GM19043 (cell line): ENCODE measurements at regions not wholly inside any gene's neighbourhood (a gene's known extent, or its start where the extent isn't known, plus 50 kb on each side); places are given as distances from the start of the nearest gene placed in this dataset.
A peak's percentile ranks its signal among the peaks of the same experiment; 100 is the strongest.
"Not testable (repeated sequence)": the region's sequence is repeated elsewhere in the genome, so short reads cannot be mapped to it uniquely, and the experiment has no call there.

Source experiments
- ATAC-seq: cut with Tn5 transposase; IDR thresholded peaks from one replicate; pipeline ENCODE4 v1.9.1; 2021; ENCODE audit warnings: low read depth; ENCODE audit not compliant: unreplicated experiment

DNA sequence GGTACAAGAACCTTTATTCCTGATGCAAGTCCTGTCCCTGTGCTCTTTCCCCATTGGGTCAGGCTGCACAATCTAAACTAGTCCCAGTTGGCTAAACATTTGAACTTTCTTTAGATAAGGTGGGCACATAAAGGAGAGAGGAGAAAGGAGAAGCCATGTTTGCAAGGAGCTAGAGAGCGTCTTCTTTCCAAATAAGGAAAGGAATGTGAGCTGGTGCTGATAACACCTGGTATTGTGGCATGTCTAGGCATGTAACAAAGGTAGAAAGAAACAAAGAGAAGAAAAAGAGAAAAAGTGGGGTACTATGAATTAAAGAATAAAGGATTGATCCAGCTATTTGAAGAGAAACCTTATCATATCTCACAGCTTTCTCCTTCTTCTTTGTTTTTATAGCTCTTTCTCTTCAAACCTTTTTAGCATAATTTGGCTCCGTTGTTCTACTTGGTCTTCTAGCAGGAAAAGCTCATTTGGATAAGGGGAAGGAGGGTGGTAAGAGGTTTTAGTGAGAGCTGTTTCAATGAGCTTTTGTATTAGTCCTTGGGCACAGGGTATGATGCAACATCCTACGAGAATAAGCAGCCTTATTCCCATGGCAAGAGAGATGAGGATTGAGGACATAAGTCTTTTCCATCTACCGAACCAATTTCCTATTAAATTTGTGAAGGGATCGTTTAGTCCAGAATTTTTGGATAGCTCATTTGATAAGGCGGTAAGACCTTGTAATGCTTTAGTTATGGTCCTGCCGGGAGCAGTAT lies 415.5 kb upstream of the MAN1A1 start:
- no peak for ATAC-seq

DNA sequence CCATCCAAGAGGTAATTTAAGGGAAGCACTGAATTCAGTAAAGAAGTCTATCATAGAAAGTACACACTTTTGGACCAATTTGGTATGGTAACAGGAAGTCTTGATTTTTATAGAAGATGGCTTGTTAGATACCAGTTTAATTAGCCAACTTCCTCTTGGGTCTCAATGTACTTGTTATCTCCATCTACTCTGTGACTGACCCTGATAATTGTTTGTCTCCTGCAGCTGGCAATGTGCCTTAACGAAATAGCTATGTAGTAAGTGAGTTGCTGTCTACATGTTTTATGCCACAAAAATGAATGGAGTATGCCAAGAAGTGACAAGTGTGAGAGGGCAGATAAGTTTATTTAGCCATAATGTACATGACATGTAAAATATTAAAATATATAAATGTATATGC lies 410.5 kb upstream of the MAN1A1 start:
- no peak for ATAC-seq

DNA sequence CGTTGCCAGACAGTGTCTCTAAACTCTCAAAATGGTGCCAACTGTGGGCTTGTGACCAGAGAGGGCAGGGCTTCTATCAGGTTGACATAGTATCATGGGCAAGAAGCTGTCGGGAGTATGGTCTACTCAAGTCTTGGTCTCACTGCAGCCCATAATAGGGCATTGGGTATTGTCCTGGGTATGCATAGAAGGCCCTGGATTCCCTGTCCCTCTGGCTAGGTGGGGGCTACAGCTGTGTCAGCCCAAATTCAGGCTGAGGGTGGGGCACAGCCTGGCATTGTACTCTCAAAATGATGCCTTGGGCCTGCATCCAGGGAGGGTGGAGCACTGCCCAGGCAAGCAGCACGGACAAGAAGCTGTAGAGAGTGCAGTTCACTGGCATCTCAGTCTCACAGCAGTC lies 408.8 kb upstream of the MAN1A1 start:
- no peak for ATAC-seq

DNA sequence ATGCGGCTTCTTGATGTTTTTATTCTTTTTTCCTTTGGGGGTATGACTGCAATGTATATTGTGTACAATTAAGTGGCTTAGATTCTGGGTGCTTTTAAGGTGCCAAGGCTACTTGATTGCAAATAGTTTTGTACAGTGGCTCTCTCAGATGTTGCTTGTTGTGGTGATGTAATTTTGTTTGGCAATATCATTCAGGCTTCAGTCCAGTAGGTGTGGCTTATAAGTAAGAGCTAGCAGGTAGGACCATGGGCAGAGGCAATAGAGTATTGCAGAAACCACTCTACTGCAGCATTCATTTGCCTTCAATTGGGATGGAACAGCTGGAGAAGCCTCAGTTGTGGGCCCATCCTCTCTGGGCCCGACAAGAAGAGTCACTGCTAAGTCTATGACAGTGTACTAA lies 407.9 kb upstream of the MAN1A1 start:
- ATAC-seq, result no peak

DNA sequence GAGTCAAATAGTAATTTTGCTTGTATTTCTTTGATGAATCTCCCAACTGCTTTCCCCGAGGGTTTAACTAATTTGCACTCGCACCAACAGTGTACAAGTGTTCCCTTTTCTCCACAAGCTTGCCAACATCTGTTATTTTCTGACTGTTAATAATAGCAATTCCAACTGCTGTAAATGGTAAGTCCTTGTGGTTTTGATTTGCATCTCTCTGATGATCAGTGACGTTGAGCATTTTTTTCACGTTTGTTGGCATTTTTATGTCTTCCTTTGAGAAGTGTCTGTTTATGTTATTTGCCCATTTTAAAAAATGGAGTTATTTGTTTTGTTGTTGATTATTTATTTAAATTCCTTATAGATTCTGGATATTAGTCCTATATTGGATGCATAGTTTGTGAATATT lies 399.8 kb upstream of the MAN1A1 start:
- no peak for ATAC-seq

DNA sequence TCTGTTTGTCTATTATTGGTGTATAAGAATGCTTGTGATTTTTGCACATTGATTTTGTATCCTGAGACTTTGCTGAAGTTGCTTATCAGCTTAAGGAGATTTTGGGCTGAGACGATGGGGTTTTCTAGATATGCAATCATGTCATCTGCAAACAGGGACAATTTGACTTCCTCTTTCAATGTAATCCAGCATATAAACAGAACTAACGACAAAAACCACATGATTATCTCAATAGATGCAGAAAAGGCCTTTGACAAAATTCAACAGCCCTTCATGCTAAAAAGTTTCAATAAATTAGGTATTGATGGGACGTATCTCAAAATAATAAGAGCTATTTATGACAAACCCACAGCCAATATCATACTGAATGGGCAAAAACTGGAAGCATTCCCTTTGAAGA lies 399.0 kb upstream of the MAN1A1 start:
- not testable (repeated sequence) for ATAC-seq

DNA sequence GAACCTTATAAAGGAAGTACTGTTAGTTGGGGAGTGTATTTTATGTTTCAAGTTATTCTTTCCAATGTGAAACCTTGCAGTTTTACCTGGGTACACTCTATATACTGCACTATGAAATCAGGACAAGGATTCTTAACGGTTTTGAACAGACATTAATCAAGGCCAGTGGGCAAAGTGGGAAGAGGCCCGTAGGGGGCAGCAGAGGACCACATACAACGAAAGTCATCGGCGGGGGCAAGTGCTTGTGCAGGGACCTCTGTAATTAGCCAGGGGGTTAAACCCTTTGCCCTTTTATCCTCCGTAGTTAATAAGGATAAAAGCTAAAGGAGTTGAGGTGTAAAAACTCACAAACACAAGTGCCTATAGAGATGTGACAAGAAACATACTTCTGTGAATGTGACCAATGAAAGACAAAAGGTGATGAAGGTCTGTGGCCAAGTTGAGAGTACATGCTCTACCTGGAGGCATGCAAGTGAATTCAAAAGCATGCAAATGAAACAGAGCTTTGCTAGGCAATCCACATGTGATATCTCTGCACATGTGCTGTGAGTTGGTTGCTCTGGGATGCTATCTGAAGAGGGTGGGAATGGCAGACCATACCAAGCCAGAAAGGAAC lies 392.7 kb upstream of the MAN1A1 start:
- ATAC-seq, result peak; percentile 88

DNA sequence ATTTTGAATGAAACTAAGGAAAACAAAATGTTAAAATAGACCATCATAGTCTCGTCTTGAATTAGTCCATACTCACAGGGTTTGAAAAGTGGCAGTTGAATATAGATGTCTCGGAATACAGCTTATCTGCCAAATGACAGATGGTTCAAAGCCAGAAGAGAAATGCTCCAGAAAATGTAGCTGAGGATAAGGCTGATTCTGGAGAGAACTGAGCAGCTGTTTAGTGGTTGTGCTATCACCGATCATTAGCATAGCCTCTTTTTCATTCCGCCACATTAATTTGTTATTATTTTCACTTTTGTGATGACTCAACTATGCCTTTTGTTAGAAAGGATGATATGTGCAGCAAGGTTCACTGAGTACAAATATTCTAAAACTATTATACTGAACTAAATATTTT lies 390.2 kb upstream of the MAN1A1 start:
- ATAC-seq, result no peak

DNA sequence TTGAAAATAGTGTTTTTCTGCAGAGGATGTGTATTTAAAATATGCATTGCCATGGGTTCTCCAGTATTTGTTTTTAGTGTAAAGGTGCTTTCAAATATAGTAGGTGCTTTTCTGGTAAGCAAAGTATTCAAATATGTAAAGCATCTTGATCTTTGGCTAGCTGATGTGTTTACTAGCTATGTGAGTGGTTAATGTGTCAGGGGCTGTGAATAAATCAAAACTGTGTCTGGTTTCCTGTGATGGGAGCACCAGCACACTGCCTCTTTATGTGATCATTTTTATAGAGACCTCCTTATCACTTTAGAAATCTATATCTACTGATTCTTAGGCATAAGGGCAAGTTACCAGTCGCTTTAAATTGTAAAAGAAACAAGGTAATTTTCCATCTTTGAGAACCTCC lies 388.9 kb upstream of the MAN1A1 start:
- no peak for ATAC-seq

DNA sequence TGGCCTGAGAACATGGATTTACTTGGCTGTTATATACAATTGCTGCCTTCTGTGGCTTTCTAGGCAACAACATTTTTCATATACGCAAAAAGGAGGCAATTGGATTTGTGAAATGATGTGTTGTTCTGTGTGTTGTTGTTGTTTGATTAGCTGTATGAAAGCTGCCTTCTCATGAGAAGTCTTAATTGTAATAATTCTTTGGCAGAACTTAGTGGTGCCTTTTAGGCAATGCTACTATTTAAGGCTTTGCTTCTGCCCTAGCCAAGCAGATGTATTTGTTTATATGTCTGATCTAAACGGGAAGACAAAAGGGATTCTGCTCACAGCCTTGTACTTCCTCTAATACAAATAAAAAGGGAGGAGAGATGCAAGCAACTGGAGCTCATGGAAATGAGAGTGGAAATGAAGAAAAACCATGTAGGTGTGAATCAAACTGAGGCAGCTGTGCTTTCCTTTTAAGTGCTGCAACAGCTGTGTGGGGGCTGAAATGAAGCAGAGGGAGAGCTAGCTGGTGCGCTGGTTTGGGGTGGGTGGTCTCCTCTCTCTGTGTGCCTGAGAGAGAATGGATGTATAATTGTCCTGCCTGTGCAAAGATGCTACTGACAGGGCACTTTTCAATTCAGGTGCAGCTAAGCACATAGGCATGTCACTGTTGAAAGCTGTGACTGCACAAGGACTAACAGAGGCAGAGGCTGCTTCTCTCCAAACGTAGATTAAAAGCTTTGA lies 386.9 kb upstream of the MAN1A1 start:
- no peak for ATAC-seq

DNA sequence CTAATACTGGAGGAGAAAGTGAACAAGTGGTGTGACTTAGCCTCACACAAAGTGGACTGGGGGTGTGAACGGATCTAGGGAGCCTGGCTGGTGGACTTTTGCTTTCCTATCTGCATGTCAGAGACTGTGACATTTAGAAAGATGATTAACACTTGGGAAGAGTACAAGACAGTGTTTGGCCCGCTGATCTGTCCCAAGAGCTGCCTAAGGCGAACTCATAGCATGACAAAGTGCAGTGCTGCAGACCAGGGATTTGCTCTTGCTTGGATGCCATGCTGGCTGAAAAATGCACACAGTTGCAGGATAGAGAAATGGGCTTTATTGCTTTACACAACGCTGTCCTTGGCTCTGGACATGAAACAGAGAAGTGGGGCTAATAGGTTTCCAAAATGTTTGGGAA lies 386.0 kb upstream of the MAN1A1 start:
- ATAC-seq, result no peak

DNA sequence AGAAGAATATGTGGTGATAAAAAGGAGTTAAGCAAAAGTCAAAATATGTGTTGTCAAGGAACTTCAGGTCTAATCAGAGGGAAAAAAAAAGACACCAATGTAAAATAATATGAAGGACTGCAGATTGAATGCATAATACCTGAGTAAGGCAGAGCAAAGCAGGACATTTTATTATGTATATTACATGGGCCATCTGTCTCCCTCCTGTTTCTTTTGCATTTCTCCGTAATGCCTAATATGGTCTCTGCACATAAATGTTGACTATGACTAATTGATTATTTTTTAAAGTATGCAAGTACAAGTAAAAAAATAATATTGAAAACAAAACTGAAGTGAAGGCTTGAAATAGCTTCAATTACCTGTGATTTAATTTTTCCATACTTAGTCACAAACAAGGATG lies 384.7 kb upstream of the MAN1A1 start:
- no peak for ATAC-seq

DNA sequence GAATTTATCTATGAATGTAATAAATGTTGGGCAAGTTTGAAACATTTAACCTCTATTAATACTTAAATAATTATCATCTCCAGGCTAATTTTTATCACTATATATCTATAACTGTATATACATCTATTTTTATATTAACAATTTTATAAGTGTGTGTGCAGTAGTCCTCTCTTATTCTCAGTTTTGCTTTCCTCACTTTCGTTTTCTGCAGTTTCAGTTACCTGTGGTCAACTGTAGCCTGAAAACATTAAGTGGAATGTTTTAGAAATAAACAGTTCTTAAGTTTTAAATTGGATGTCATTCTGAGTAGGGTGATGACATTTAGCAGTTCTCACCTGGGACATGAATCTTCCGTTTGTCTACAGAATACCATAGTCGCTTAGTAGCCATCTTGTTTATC lies 379.4 kb upstream of the MAN1A1 start:
- ATAC-seq, result peak; percentile 68

DNA sequence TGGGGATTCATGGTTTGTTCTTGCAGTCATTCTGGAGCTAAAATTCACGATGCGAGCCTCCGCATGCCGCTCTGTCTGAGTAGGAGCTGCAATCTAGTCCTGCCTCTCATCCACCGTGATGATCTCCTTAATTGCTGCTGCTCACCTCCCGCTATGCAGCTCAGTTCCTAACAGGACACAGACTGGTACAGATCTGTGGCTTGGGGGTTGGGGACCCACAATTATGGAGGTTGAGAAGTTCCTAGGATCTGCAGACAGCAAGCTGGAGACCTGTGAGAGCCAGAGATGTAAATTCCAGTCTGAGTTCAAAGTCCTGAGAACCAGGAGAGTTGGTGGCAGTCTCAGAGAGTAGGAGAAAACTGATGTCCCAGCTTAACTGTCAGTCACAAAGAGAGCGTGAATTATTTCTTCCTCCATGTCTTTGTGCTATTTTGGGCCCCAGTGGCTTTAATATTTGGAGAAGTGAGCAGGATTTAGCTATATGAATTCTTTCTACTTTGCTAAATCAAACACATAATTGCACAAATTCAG lies 378.7 kb upstream of the MAN1A1 start:
- ATAC-seq, result no peak

DNA sequence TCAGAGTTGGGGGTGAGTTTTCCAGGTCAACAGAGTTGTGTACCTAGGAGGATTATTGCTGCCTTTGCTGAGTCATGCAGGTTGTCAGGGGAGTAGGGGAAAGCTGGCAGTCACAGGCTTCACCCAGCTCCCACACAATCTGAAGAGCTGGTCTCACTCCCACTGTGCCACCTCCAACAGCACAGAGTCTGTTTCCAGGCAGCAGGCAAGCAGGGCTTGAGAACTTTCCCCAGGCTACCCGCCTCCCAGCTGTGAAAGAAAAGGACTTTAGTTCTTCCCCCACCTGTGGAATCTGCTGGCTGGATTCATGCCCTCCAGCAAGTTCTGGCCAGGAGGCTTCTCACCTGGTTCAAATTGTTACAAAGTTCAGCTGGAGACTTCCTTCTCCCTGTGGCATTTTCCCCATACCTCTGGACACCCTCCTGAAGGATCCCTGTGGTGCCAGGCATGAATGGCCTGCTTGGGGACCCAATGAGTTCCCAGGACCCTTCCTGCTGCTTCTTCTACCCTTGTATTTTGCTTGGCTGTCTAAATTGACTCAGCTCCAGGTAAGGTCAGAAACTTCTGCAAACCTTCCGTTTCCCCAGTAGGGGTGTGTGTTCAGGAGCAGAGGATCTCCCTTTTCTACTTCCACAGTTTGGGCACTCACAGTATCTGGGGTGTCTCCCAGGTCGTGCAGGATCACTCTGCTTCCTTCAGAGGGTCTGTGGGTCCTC lies 378.1 kb upstream of the MAN1A1 start:
- ATAC-seq, result no peak

DNA sequence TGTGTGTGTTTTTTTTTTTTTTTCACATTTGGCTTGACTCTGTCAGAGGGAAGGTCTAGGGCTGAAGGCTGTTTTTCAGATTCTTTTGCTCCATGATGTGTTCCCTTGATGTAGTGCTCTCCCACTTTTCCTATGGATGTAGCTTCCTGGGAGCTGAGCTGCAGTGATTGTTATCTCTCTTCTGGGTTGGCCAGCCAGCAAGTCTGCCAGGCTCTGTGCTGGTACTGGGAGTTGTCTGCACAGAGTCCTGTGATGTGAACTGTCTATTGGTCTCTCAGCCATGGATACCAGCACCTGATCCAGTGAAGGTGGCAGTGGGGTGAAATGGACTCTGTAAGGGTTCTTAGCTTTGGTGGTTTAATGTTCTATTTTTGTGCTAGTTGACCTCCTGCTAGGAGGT lies 377.4 kb upstream of the MAN1A1 start:
- not testable (repeated sequence) for ATAC-seq

DNA sequence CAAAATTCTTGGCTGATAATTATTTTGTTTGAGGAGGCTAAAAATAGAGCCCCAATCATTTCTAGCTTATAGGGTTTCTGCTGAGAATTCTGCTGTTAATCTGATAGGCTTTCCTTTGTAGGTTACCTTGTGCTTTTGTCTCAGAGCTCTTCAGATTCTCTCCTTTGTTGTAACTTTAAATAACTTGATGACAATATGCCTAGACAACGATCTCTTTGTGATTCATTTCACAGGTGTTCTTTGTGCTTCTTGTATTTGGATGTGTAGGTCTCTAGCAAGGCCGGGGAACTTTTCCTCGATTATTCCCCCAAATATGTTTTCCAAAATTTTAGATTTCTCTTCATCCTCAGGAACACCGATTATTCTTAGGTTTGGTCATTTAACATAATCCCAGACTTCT lies 376.5 kb upstream of the MAN1A1 start:
- no peak for ATAC-seq

DNA sequence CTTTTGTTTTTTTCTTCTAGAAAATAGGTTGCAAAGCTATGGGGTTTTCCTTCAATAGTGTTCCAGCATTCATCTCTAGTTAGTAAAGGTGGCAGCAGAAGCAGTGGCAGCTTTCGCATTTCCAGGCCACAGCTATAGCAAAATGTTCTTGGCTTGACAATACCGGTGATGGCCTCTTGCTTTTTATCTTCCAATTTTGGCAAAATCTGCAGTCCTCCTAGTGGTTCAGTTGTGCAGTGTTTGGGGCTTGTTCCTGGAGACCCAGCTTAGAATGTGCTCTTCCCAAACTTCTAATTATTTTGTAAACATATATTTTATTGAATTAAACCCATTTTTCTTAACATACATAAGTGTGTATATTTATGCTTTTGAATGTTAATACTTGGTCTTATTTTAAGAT lies 370.6 kb upstream of the MAN1A1 start:
- no peak for ATAC-seq

DNA sequence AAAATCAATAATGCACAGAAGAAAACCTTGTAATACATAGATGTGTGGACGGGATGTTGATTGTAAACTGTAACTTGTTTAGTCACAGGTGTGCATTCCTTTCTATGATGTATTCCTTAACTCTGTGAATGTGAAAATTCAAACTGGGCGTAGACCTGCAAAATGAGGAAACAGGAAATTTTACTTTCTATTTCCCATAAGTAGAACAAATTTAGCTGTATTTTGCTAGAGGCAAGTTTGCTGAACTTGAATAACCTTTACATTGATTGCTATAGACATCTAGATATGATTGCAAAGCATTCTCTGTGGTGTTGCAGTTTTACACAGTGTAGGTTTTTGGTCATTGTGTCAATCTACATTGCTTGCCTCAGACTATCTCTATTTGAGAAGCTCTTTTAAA lies 368.4 kb upstream of the MAN1A1 start:
- ATAC-seq, result no peak

DNA sequence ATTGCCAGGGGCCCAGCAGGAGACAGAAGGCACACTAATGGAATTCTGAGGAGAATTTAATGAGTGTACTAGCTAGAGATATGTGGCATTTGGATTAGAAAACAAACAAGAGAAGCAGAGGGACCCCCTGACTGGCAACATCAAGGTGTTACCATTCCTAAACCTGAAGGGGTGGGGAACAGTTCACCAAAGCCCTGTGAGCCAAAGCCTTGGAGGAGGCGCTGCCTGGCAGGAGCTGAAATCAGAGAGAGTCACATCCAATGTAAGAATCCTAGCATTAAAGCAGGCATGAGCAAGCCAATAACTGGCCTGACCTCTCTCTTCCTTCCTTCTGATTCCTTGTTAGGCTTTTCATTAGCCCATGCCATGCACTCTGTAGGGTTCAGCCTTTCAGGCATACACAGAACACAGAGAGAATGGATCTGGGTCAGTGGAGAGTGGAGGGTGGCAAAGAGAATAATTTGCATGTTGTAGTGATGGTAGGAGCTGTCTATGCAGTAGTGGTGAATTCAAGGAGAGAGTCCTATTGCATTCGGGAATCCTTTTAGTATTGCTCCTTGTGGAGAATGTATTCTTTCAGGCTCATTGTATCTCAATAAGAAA lies 367.2 kb upstream of the MAN1A1 start:
- no peak for ATAC-seq

DNA sequence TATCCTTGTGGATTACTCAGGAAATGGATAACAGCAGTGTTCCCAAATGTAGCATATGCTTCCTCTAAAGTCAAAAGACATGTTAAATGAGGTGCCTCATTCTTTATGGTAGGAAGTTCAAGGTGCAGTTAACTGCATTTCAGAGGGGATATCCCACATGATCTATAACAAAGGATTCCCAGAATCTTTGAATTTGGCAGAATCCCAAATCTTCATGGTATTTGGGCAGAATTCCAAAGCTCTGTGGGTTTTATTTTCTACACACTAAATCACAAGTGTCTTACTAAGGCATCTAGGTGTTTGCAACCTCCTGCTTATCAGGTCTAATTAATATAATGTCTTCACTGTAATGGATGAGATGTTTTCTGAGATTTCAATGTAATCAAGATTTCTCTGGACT lies 364.3 kb upstream of the MAN1A1 start:
- ATAC-seq, result no peak
